ENCODE measurements at regions not wholly inside any gene's neighbourhood (a gene's known extent, or its start where the extent isn't known, plus 50 kb on each side); places are given as distances from the start of the nearest gene placed in this dataset.

DNA sequence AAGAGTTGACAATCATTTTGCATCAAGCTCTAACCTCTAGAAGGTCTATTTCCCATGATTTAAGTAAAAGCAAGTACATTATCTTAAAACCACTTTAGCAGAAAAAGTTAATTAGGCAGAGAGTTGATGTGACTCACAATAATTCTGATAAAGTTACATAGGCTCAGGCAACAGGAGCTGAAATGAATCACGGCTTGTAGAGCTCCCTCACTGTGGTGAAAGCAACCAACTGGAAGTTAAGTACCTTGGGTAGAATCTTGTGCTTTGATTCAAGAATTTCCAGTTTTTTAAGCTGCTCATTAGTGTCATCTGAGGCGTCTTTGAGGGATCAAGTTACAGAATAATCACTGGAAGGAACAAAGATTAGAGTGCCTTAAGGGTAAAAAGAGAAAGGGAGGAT is 68.9 kb upstream of the NFE2L3 start:
- no peak for TF ChIP-seq CTCF (conservative IDR thresholded peaks at IDR 0.05)
- TF ChIP-seq EZH2 (IDR thresholded peaks at IDR 0.05; ENCODE audit: low read depth) = no peak
